ENCODE measurements at regions not wholly inside any gene's neighbourhood (a gene's known extent, or its start where the extent isn't known, plus 50 kb on each side); places are given as distances from the start of the nearest gene placed in this dataset.

DNA sequence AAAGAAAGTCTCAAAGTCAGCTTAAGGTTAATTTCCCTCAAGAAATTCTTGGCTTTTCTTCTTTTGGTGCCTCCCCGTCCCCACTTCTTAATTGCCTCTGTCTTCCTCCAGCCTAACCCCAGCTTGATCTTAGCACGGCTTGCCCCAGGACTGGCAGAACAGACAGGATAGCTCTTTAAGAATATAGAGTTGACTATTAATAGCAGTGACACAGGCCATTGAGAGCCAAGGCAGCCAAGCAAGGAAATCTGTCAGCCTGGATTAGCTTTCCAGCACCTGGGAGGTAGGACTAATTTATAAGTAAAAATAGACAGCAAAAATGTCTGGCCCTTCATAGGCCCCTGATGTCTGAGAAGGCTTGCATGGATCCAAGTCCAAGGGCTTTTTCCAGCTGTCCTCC lies 384.6 kb upstream of the SLC30A5 start:
- DNase-seq (ENCODE audit: low spot score): no peak

- no peak for DNase-seq (ENCODE audit: low spot score)
Observed at GRCh38 chr5:68710514-68710913, 383.3 kb upstream of the SLC30A5 start.

DNA sequence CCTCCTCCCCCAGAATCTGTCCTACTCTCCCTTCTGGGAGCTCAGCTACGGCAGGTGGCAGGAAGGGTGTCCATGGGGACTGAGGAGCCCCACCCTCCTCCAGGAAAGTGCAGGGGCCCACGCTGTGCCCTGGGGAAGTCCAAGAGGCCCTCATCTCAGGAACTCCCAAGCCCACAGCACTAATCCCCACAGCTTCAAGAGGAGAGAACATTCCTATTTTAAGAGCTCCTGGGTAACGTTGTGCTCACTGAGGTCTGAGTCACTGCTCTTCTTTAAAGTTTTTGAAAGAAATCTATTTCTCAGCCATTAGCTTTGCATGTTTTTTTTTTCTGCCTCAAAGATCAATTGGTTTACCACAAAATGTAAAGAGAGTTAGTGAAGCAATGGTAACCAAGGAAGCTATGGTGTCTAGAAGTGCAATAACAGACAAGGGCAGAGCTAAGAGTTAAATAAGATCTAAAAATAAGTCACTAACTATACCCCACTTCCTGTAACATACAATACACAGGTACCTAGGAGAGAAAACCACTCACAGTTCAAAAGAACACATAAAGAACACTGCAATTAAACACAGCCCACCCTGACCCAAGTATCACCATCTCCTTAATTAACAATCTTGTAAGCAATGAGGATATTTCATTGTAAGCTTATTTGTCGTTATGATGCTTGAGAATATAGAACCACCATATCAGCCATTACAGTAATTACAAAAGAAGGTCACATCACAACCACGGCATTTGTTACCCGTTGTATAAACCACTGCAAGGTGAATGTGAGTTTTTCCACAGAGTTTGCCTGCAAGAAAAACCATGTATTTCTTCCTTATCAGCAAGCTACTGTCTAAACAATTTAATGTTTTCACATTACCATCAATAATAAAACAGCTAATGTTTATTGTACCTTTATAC lies 382.3 kb upstream of the SLC30A5 start:
- no peak for DNase-seq (ENCODE audit: low spot score)

DNA sequence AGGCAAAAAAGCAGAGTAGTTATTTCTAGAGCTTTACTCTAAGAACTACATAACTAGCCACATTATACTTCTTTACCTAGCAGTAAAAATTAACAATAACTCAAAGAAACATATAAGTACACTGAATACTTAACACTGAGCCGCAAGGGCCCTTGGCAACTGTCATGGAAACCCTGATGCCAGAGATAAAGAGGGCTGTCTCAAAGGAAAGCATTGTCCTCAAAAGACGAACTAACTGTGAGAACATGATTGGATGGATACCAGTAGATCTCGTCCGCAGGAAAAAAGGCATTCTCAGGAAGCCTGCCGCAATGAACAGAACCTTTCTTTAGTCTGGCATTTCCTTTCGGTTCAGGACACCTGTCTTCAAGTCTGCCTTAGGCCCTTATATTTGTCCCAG lies 379.0 kb upstream of the SLC30A5 start:
- DNase-seq (ENCODE audit: low spot score): no peak

DNA sequence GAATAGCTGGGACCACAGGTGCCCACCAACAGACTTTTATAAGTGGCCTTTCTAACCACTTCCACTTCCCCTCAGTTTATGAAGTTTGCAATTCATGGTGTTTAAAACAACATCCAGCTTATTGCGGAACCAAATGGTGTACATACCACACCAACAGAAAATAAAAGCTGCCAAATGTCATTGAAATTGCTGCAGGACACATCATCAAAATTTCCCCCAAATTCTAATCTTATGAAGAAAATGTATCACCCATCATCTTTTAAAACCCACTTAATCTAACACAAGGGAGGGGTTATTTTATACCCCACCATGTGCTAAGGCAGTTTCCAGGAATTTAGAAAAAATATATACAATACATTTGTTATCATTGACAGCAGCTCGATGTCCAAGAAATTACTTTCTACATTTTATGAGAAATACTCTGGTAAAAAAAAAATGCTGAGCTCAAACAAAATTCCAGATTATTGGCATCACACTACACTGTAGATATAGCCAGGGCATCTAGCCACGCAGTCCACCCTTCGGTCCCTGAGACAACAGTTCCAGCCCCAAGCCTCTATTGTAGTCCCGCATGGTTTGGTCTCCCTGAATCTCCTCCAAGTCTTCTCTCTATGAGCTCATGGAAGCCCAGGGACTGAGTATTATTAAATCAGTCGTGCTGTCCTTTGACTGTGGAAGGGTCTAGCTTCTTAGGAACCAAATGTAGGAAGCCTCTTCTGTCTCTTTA lies 372.8 kb upstream of the SLC30A5 start:
- DNase-seq (ENCODE audit: low spot score): no peak

DNA sequence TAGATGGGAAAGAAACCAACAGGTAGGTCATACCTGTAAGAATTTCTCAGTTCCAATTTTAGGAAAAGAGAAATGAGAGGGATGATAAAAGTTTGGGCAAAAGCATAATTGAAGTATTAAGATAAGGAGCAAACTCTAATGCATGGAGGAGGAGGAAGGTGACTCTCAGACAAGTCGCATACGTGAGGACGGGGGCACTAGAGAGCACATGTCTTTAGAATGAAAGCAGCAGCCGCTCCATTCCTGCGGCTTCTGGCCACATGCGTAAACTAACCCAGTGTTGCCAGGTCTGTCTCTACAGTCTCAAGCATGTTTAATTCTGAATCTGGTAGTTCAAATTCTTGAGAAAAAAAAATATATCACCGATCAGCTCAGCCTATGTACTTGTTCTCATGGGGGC lies 371.5 kb upstream of the SLC30A5 start:
- no peak for DNase-seq (ENCODE audit: low spot score)

GRCh38 chr5:68725905-68726683 lies 367.7 kb upstream of the SLC30A5 start:
- DNase-seq (ENCODE audit: low spot score): no peak

DNA sequence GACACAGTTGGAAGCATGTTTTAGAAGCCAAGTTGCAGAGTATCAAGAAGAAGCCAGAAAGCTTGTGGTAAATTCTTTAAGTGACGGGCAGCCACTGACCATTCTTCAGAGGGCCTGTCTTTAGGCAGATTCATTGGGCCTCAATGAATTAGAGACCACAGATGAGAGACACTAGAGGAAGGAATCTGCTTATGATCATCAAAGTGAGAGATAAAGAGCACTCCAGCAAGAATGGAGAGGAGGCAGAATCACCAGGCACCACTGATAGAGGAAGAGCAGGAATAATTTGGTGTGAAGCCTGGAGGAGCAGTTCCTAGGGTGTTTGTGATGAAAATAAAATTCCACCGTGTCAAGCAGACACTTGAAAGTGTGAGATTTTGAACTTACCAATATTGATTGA lies 365.9 kb upstream of the SLC30A5 start:
- DNase-seq (ENCODE audit: low spot score): no peak

DNA sequence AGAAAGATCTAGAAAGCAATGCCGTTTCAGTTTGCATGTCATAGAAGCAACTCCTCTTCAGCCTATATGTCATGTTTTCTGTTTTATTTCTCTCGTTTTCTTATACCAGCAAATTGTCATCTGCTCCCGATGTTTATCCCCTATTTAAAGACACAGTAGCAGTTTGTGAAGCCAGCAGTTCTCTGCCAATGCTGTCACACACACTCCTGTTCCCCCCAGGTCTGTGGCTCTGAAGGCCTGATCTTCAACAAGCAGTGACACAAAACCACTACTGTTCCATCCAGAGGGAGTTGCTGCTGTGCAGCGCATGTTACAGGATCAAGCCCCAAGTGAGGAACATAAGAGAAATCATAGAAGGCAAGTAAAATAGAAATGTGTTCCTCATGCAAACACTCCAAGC lies 364.1 kb upstream of the SLC30A5 start:
- DNase-seq (ENCODE audit: low spot score): no peak

GRCh38 chr5:68730220-68730978 lies 363.4 kb upstream of the SLC30A5 start:
- DNase-seq (ENCODE audit: low spot score): no peak

- no peak for DNase-seq (ENCODE audit: low spot score)
Observed at GRCh38 chr5:68730979-68731654, 362.7 kb upstream of the SLC30A5 start.

- no peak for DNase-seq (ENCODE audit: low spot score)
Observed at GRCh38 chr5:68732251-68732650, 361.6 kb upstream of the SLC30A5 start.

DNA sequence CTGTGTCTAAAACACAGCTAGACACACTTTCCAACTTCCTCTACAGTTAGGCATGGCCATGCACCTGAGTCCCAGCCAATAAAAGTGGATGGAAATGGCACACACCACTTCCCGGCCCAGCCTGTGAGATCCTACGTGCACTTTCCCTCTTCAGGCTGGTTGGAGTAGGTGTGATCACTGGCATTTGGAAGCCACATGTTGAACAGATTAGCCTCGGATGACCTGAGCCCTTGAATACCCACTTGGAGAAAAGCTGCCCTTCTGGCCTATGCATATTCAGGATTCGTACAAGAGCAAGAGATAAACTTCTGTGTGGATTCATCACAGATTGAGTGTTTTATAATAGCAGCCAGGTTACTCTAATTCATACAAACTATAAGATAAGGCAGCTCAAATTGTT lies 359.0 kb upstream of the SLC30A5 start:
- no peak for DNase-seq (ENCODE audit: low spot score)

DNA sequence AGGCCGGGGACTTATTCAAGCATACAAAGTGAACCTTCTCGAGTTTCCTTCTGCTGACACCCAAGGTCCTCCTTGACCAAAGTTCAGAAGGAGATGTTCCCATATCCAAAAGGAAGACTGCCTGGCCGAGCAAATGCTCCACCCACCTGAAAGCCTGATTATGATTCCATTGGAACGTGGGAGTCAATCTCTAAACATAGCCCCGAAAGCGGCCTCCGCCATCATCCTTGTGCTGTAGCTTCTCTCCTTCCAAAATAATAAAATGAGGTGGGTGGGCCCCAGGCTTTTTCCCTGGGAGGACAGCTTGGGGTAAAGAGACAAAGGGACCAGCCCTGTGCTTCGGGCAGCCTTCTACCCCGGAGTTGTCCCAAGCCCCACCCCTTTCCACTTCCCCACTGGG lies 355.6 kb upstream of the SLC30A5 start:
- DNase-seq (ENCODE audit: low spot score): no peak

GRCh38 chr5:68738841-68739240 lies 355.0 kb upstream of the SLC30A5 start:
- no peak for DNase-seq (ENCODE audit: low spot score)

- no peak for DNase-seq (ENCODE audit: low spot score)
Observed at GRCh38 chr5:68739752-68740151, 354.1 kb upstream of the SLC30A5 start.

GRCh38 chr5:68740226-68740910 lies 353.4 kb upstream of the SLC30A5 start:
- DNase-seq (ENCODE audit: low spot score): no peak

DNA sequence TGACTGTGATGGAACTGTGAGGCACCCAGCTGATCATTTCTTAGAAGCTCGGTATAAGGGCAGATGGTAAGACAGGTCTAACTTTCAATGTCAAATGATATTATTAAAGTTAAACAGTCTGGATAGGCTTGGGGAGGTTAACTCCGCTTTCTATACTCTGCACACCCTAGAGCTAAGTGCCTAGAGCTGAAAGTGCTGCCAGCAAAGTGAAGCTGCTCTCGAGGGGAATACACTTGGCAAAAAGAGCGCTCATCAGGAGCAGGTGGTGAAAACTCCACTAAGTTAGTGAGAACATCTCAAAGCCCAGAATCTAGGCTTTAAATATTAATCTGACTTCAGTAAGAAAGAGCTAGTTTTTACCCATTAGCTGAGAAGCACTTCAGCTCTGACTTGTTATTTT lies 349.6 kb upstream of the SLC30A5 start:
- DNase-seq (ENCODE audit: low spot score): no peak

DNA sequence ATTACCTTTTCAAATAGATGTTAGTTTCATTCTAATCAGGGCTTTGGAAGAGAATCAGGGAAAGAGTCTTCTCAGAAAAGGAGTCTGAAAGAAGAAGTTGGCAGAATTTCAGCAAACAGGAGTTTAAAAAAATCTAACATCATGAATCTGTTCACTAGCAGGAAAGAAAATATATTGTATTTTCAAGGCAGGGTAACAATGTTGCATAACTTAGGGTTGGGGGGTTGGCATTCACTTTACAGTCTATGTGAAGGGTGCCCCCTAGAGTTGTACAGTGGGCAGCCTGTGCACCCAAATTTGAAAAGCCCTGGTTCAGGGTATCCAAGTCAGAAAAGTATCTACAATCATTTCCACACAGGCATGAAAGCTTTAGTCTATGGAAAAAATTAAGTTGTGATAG lies 348.4 kb upstream of the SLC30A5 start:
- no peak for DNase-seq (ENCODE audit: low spot score)

DNA sequence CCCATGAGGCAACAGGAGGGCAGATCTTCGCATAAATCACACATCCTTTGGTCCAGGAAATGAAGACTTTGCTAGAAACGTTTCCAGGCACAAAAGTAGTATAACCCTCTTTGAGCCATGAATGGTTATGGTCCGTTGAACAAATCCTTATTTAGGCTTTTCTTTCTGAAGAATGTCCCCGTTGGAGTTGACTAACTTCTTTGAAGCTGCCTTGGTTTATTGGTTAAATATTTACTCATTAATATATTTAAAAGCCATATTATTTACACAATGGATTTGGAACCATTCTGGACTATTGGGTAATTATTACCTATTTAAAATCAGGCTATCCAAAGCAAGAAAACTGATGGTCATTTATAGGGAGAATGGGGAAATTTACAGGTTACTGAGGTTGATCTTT lies 347.6 kb upstream of the SLC30A5 start:
- no peak for DNase-seq (ENCODE audit: low spot score)
